GM18511 (cell line): ENCODE measurements at regions not wholly inside any gene's neighbourhood (a gene's known extent, or its start where the extent isn't known, plus 50 kb on each side); places are given as distances from the start of the nearest gene placed in this dataset.
"Not testable (repeated sequence)": the region's sequence is repeated elsewhere in the genome, so short reads cannot be mapped to it uniquely, and the experiment has no call there.

ENCODE experiments used
- ATAC-seq: cut with Tn5 transposase; IDR thresholded peaks from one replicate; pipeline ENCODE4 v1.9.1; 2021; ENCODE audit warnings: mild to moderate bottlenecking, moderate library complexity; ENCODE audit not compliant: unreplicated experiment

GRCh38 chr6:135703007-135703406 lies 148.5 kb upstream of the PDE7B start:
- ATAC-seq: peak; percentile 19

GRCh38 chr6:135703621-135704020 lies 147.9 kb upstream of the PDE7B start:
- ATAC-seq: peak; percentile 89

GRCh38 chr6:135707426-135707825 lies 144.1 kb upstream of the PDE7B start:
- no peak for ATAC-seq

GRCh38 chr6:135710042-135710441 lies 141.5 kb upstream of the PDE7B start:
- no peak for ATAC-seq

GRCh38 chr6:135722190-135722589 lies 129.3 kb upstream of the PDE7B start:
- ATAC-seq: no peak

- peak; percentile 92 for ATAC-seq
Measured at GRCh38 chr6:135722679-135723078, 128.8 kb upstream of the PDE7B start.

DNA sequence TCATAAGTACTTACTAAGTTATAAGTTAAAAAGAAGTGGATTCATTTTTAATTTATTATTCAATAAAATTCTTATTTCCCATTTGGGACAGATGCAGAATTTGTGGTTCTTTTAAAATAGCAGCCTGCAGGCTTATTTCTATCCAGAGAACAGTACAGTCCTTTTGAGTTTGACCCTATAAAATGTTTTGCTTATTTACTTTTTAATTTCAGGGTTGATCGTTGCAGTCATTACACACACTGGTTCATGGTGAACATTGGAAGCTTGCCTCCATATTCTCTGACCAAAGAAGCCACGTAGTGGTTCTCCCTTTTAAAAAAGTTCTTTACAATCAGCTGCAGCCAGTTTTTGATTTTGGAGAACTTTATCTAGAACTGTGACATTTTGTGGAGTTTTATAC lies 122.9 kb upstream of the PDE7B start:
- ATAC-seq: no peak

DNA sequence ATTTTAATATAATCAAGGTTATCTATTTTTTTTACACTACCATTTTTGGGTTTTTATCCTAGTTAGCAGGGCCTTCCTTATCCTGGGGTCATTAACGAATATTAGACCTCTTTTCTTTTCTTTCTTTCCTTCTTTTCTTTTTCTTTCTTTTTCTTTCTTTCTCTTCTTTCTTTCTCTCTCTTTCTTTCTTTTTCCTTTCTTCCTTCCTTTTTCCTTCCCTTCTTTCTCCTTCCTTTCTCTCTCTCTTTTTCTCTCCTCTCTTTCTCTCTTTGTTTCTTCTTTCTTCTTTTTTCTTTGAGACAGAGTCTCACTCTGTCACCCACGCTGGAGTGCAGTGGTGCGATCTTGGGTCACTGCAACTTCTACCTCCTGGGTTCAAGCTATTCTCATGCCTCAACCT lies 120.4 kb upstream of the PDE7B start:
- ATAC-seq: no peak

GRCh38 chr6:135736351-135736750 lies 115.2 kb upstream of the PDE7B start:
- not testable (repeated sequence) for ATAC-seq

DNA sequence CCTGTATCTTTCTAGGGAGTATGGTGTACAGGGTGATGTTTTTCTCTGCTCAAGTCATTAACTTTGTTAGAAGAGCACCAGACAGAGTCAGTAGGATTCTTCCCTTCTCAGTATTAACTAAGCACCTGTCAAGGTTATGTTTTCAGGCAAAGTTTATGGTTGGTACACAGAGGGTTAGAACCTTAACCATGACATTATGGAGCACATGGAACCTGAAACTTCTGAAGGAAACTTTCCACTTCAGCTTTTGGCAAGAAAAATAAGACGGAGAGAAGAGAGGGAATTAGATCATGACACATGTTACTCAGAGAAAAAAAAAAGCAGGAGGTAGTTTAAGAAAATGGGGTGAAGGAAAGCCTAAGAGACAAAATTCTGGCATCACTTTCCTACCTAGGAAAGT lies 112.9 kb upstream of the PDE7B start:
- ATAC-seq: no peak

DNA sequence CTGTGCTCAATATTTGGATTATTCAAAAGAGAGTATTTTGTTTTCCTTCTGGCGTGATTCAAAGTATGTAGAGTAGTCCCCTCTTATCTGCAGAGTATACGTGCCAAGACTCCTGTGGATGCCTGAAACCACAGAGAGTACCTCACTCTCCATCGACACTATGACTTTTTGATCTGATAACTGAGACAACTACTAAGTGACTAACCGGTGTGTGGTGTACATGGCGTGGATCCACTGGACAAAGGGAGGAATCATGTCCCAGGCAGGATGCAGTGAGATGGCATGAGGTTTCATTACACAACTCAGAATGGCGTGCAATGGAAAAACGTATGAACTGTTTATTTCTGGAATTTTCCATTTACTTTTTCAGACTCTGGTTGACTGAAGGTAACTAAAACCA lies 112.2 kb upstream of the PDE7B start:
- ATAC-seq: no peak

- no peak for ATAC-seq
Measured at GRCh38 chr6:135740580-135740979, 110.9 kb upstream of the PDE7B start.

DNA sequence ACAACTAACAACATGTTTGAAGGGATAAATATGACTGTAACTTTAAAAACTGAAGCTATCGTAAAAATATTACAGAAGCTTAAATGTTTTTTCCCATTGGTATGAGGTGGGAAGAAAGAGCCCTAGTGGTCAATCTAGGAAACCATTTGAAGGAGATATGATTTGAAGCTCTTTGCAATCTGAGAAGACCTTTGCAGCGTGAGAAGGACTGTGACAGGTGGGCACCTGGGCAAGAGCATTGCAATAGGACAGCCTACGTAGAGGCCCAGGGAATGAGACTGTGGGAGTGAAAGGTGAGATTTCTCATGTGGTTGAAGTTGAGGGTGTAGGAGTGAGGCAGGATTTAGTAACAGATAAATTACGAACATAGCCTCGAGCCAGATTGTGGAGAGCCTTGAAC lies 108.0 kb upstream of the PDE7B start:
- no peak for ATAC-seq

DNA sequence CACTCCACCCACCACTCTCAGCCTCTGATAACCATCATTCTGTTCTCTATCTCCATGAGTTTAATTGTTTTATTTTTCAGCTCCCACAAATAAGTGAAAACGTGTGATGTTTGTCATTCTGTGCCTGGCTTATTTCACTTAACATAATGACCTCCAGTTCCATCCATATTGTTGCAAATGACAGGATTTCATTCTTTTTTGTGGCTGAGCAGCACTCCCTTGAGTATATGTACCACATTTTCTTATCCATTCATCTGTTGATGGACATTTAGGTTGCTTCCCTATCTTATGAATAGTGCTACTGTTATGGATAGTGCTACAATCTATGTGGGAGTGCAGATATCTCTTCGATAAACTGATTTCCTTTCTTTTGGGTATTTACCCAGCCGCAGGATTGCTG lies 103.3 kb upstream of the PDE7B start:
- no peak for ATAC-seq

DNA sequence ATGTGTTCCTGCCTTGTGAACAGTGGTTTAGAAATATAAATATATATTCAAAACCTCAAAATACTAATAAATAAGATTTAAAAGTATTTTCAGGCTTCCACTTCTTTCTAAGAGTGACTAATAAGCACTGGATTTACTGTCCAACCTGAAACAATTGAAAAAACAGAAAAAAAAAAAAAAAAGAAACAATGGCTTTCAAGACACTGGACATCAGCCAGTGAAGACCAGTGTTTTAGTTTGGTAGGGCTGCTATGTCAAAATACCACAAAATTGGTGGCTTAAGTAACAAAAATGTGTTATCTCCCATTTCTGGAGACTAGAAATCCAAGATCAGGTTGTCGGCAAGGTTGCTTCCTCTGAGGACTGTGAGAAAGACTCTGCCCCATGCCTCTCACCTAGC lies 101.4 kb upstream of the PDE7B start:
- no peak for ATAC-seq

DNA sequence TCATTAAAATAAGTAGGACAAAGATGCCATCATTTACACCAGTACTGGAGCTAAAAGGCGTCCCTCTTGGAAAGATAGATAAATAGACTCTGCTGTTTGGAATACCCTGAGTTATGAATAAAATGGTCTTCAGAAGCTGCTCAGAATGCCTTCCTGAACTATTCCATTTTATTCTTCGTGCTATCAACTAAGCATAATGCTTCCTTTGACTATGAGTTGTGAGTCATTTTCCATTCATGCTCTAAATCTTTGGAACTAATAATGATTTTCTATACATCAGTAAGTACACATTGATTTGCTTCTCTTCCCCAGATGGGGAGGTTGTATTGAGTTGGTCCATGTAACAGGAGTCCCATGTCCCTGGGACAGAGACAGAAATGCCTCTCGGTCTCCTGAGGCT lies 98.3 kb upstream of the PDE7B start:
- no peak for ATAC-seq

DNA sequence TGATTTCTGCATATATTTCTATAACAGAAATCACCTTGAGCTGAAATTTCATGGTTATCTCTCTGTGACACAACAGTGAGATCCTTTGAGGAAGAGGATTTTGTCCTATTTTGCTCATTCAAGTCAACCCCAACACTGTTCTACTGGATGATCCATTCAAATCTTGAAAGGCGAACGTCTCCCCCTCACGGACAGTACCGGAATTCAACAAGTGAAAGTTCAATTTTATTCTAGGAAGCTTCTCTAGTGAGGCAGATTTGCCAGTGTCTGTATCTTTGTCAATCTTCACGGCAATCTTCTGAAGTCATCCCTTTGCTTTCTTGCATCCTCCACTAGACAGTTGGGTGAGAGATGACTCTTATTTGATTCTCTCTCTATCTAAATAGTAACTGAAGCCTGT lies 91.7 kb upstream of the PDE7B start:
- ATAC-seq: no peak

GRCh38 chr6:135774006-135774405 lies 77.5 kb upstream of the PDE7B start:
- ATAC-seq: no peak

DNA sequence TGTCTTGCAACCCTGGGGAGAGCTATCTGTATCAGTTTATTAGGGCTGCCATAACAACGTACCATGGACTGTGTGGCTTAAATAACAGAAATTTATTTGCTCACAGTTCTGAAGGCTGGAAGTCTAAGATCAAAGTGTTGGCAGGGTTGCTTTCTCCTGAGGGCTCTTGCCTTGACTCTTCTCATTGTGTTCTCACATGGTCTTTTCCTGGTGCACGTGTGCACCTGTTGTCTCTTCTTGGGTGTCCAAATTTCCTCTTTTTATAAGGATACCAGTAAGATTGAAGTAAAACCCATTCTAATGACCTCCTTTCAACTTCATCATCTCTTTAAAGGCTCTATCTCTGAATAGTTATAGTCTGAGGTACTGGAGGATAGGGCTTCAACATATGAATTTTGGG lies 72.3 kb upstream of the PDE7B start:
- no peak for ATAC-seq

DNA sequence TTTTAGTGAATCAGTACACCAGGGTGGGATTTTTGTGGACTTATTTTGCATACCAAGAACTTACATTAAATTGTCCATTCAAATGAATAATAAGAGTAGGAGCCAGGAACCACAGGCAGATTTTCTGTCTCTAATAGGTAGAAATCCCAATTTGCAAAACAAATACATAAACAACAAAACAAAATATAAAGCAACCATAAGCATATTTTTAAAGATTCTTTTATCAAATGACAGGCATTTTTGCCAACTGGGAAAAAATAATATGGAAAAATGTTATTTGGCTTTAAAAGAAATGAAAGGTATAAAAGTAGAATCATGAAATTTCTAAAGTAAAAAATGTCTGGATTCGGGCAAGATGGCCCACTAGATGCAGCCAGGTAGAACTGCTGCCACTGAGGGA lies 71.2 kb upstream of the PDE7B start:
- no peak for ATAC-seq

DNA sequence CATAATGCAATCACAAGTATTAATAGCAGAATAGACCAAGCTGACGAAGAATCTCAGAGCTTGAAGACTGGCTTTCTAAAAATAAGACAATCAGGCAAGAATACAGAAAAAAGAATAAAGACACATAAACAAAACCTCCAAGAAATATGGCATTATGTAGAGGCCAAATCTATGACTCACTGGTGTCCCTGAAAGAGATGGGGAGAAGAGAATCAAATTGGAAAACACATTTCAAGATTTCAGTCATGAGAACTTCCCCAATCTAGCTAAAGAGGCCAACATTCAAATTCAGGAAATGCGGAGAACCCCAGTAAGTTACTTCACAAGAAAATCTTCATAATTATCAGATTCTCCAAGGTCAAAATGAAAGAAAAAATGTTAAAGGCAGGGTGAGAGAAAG lies 69.0 kb upstream of the PDE7B start:
- no peak for ATAC-seq

DNA sequence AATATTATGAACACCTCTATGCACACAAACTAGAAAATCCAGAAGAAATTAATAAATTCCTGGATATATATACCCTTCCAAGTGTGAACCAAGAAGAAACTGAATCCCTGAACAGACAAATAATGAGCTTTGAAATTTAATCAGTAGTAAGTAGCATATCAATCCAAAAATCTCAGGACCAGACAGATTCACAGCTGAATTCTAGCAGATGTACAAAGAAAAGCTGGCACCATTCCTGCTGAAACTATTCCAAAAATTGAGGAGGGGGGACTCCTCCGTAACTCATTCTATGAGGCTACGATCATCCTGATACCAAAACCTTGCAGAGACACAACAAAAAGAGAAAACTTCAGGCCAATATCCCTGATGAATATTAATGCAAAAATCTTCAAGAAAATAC lies 67.0 kb upstream of the PDE7B start:
- ATAC-seq: no peak

- ATAC-seq: no peak
Measured at GRCh38 chr6:135789375-135790050, 62.0 kb upstream of the PDE7B start.
